DND-41 (cell line): ENCODE measurements at regions not wholly inside any gene's neighbourhood (a gene's known extent, or its start where the extent isn't known, plus 50 kb on each side); places are given as distances from the start of the nearest gene placed in this dataset.
"Not testable (repeated sequence)": the region's sequence is repeated elsewhere in the genome, so short reads cannot be mapped to it uniquely, and the experiment has no call there.

Experiments used
- ATAC-seq: fragments of 200-7000 bp; cut with Tn5 transposase; 3 replicates; pipeline ENCODE4 v1.9.1; 2021; ENCODE audit warnings: low read depth; ENCODE audit not compliant: insufficient read depth
- DNase-seq: peaks from one replicate; pipeline ENCODE4 v3.0.0-alpha.2; 2020
- H2AFZ ChIP-seq: 2 replicates; pipeline ENCODE4 v1.6.0; 2012; ENCODE audit warnings: low read depth, low read length
- H3K27ac ChIP-seq: 2 replicates; pipeline ENCODE4 v1.5.1; 2012; ENCODE audit warnings: low read length, inconsistent platforms
- H3K27me3 ChIP-seq: fragments of 200-600 bp; sonication (generic); 2 replicates; pipeline ENCODE4 v1.6.0; 2012; ENCODE audit warnings: low read length, mild to moderate bottlenecking, inconsistent platforms; ENCODE audit not compliant: insufficient read depth, poor library complexity
- H3K36me3 ChIP-seq: 2 replicates; pipeline ENCODE4 v1.5.1; 2012; ENCODE audit warnings: low read length, inconsistent platforms; ENCODE audit not compliant: insufficient read depth
- H3K4me1 ChIP-seq: 2 replicates; pipeline ENCODE4 v1.5.1; 2012; ENCODE audit warnings: mild to moderate bottlenecking, low read length; ENCODE audit not compliant: insufficient read depth
- H3K4me2 ChIP-seq: 2 replicates; pipeline ENCODE4 v1.6.0; 2012; ENCODE audit warnings: mild to moderate bottlenecking, moderate library complexity, low read length, inconsistent platforms; ENCODE audit not compliant: insufficient read depth
- H3K4me3 ChIP-seq, 2 experiments: fragments of 200-600 bp in 1 of 2; shearing (Covaris generic) in 1 of 2; 2 replicates each; pipeline ENCODE4 v1.5.1; 2012 to 2016; ENCODE audit warnings: inconsistent platforms in 2 of 2, low read length in 2 of 2, mild to moderate bottlenecking in 2 of 2, low read depth in 1 of 2, moderate library complexity in 1 of 2
- H3K79me2 ChIP-seq: 2 replicates; pipeline ENCODE4 v1.6.0; 2012; ENCODE audit warnings: low read length, inconsistent platforms; ENCODE audit not compliant: insufficient read depth
- H3K9ac ChIP-seq: 2 replicates; pipeline ENCODE4 v1.6.0; 2012; ENCODE audit warnings: low read depth, mild to moderate bottlenecking, inconsistent platforms, low read length, moderate library complexity
- H3K9me3 ChIP-seq: 2 replicates; pipeline ENCODE4 v1.5.1; 2012; ENCODE audit warnings: low read length, moderate library complexity, mild to moderate bottlenecking, inconsistent platforms; ENCODE audit not compliant: insufficient read depth, severe bottlenecking
- H4K20me1 ChIP-seq: 2 replicates; pipeline ENCODE4 v1.6.0; 2012; ENCODE audit warnings: low read length; ENCODE audit not compliant: insufficient read depth

DNA sequence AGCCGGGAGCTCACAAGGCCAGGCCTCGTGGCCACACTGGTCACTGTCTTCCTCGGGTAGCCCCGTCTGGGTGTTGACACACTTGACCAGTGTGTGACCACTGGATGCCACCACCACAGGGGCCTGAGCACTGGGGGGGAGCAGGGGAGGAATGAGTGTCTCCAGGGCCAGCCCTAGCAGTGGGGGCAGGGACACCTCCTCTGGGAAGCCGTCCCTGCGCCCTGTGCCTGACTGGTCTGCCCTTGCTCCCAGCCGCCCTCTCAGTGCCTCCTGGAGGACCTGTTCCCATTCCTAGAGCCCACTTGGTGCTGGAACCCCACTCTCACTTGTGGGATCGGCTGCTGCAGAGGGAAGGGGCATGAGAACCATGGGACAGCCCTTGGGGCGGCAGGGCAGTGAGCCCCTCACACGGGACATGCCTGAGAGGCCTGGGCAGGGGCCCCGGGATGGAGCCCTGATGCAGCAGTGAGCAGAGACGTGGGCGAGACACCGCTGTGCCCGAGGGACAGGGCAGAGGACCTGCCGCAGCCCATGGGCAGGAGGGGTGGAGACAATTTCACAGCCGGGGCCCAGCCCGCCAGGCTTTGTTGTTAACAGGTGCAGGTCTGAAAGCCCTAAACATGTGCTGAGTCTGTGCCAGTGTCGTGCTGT is 121.7 kb upstream of the AKAP13 start:
- H3K36me3 ChIP-seq, H3K4me2 ChIP-seq, H3K9ac ChIP-seq, H3K9me3 ChIP-seq, H3K4me1 ChIP-seq, H3K79me2 ChIP-seq, H2AFZ ChIP-seq, H3K27ac ChIP-seq, H4K20me1 ChIP-seq, H3K4me3 ChIP-seq, H3K27me3 ChIP-seq, ATAC-seq, DNase-seq: not testable (repeated sequence)

DNA sequence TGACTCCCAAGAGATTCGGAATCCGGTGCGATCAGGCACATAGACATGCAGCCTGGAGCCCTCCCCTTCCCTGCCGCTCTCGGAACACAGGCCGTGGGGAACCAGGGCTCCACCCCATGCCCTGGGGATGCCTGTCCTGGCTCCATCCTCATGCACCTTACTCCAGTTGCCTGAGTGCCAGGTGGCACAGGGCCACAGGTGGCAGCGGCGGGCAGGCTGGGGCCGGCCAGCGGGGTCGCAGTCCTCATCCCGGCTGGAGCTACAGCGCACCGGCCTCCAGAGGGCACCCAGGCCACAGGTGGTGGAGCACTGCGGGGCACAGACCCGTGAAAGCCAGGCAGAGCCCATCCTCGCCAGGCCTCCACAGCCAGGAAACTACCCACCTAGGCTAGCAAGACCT is 119.9 kb upstream of the AKAP13 start:
- H3K4me3 ChIP-seq, H2AFZ ChIP-seq, H3K4me1 ChIP-seq, DNase-seq, H3K27me3 ChIP-seq, H3K27ac ChIP-seq, H4K20me1 ChIP-seq, H3K4me2 ChIP-seq, ATAC-seq, H3K36me3 ChIP-seq, H3K79me2 ChIP-seq, H3K9me3 ChIP-seq, H3K9ac ChIP-seq: not testable (repeated sequence)

DNA sequence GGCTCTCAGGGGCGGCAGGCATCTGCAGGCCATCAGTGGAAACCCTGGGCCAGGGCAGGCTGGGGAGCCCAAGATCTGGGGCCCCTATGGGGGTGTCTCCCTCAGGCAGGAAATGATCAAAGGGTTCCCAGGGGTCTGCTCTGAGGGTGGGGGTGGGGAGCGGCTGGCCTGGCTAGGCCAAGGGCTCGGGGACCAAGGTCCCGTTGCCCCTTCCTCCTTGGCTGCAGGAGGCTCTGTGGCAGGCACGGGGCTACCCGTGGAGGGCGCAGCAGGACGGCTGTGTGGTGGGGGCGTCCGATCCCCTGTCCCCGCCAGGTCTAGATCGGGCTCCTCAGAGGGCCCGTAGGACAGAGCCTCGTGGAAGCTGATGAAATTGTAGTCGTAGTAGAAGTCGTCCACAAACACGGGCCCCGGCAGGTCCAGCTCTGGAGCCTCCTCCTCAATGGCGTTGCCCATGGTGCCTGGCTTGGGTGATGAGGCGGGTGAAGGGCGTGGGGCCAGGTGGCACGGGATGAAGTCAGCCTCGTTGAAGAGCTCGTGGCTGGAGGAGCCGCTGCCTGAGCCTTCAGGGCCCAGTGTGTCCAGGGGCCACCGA is 117.8 kb upstream of the AKAP13 start:
- not testable (repeated sequence) for H3K27me3 ChIP-seq, H3K27ac ChIP-seq, H3K9ac ChIP-seq, H3K79me2 ChIP-seq, H4K20me1 ChIP-seq, H3K4me1 ChIP-seq, H2AFZ ChIP-seq, DNase-seq, ATAC-seq, H3K36me3 ChIP-seq, H3K4me3 ChIP-seq, H3K4me2 ChIP-seq, H3K9me3 ChIP-seq

DNA sequence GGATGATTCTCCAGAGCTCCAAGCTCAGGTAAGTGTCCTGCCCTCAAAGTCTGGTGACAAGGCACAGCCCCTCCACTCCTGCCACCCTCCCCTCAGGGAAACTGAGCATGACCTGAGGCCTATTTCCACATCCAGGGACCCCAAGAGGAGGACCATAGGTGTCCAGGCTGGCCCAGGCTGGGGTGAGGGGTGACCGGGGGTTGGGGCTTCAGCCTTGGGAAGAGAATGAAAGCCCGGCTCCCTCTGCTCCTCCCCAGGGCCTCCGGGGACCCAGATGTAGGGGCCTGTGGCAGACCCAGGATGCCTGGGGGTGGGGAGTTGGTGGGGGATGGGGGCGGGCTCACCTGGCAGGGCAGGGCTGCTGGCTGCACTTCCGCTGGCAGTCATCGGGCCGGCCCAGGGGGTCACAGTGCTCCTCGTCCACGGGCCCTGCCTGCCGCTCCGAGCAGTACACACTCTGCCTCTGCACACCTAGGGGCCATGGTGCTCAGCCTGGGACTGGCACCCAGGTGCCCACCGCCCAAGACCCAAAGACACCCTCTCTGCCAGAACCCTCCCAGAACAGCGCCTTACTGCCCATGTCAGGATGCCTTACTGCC is 116.5 kb upstream of the AKAP13 start:
- H3K79me2 ChIP-seq, H3K9ac ChIP-seq: not testable (repeated sequence)

DNA sequence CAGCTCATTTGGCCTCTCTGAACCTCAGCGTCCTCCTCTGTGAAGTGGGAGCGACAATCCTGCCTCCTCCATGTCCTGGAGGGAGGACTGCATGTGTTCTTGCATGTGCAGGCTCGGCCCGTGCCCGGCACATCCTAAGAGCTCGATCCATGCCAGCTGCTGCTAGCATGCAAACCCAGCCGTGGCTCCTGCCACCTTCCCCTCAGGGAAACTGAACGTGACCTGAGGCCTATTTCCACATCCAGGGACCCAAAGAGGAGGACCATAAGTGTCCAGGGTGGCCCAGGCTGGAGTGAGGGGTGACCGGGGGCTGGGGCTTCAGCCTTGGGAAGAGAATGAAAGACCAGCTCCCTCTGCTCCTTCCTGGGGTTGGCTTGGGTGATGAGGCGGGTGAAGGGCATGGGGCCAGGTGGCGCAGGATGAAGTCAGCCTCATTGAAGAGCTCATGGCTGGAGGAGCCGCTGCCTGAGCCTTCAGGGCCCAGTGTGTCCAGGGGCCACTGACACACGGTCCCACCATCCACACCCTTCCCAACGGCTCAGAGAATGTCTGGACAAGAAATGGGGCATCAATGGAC is 115.7 kb upstream of the AKAP13 start:
- H3K36me3 ChIP-seq, ATAC-seq, H3K9ac ChIP-seq, H3K4me3 ChIP-seq, H2AFZ ChIP-seq, H3K9me3 ChIP-seq, H3K27me3 ChIP-seq, DNase-seq, H4K20me1 ChIP-seq, H3K27ac ChIP-seq, H3K4me1 ChIP-seq, H3K4me2 ChIP-seq, H3K79me2 ChIP-seq: not testable (repeated sequence)

More for the DNA sequence above, 116.5 kb upstream of the AKAP13 start:
- H3K4me1 ChIP-seq, H3K9me3 ChIP-seq, ATAC-seq, H2AFZ ChIP-seq, H4K20me1 ChIP-seq, DNase-seq, H3K27me3 ChIP-seq, H3K4me3 ChIP-seq, H3K4me2 ChIP-seq, H3K36me3 ChIP-seq, H3K27ac ChIP-seq: not testable (repeated sequence)

DNA sequence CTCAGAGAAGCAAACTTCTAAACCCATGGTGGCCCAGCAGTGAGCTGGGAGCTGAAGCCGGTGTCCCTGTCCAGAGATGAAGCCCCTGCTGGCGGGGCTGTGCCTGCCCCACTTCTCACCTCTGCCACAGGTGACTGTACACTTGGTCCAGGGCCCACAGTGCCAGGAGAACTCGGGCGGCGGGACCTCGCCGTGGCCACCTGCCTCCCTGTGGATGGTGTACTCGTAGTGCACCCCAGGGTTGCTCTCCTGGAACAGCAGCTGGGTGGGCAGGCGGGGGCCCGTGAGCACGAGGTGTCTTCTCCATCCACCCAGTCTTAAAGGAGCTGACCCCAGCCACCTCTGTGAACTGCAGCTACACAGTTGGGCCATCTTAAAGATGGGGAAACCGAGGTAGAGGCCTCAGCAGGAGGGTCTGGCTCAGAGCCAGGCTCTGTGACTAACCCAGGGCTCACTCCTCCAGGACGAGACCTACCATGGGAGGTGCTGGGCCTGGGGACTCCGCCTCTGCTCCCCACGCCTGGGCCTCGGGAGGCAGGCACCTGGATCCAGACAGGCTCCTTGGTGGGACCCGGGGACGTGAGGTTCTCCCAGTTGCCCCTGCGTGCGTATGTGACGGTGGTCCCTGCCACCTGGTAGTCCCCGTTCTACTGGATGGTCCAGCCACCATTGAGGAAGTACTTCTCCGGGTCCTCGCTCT is 113.1 kb upstream of the AKAP13 start:
- H3K4me3 ChIP-seq, H3K4me1 ChIP-seq, H3K27ac ChIP-seq, H4K20me1 ChIP-seq, H3K27me3 ChIP-seq, H2AFZ ChIP-seq, H3K9me3 ChIP-seq, H3K9ac ChIP-seq, H3K79me2 ChIP-seq, H3K4me2 ChIP-seq, H3K36me3 ChIP-seq, DNase-seq, ATAC-seq: not testable (repeated sequence)
